SIG-M5 (cell line): ENCODE measurements at regions not wholly inside any gene's neighbourhood (a gene's known extent, or its start where the extent isn't known, plus 50 kb on each side); places are given as distances from the start of the nearest gene placed in this dataset.

Experiments
- DNase-seq: peaks from one replicate; lab custom pipeline; 2025; lab: John Stamatoyannopoulos, UW

GRCh38 chr2:180739070-180739469 lies 241.3 kb upstream of the UBE2E3 start:
- no peak for DNase-seq

GRCh38 chr2:180735799-180736198 lies 244.6 kb upstream of the UBE2E3 start:
- DNase-seq: no peak

- DNase-seq: no peak
These were observed 246.0 kb upstream of the UBE2E3 start for GRCh38 chr2:180734382-180734781.

GRCh38 chr2:180733330-180733729 lies 247.1 kb upstream of the UBE2E3 start:
- no peak for DNase-seq

- no peak for DNase-seq
These were observed 248.1 kb upstream of the UBE2E3 start for GRCh38 chr2:180732337-180732736.

- no peak for DNase-seq
These were observed 249.4 kb upstream of the UBE2E3 start for GRCh38 chr2:180730976-180731375.

- no peak for DNase-seq
These were observed 251.4 kb upstream of the UBE2E3 start for GRCh38 chr2:180728928-180729559.

- no peak for DNase-seq
These were observed 256.7 kb upstream of the UBE2E3 start for GRCh38 chr2:180723712-180724111.

GRCh38 chr2:180722551-180723239 lies 257.7 kb upstream of the UBE2E3 start:
- DNase-seq: no peak

GRCh38 chr2:180720829-180721228 lies 259.6 kb upstream of the UBE2E3 start:
- no peak for DNase-seq

- no peak for DNase-seq
These were observed 262.8 kb upstream of the UBE2E3 start for GRCh38 chr2:180717588-180717987.

GRCh38 chr2:180716186-180717180 lies 263.9 kb upstream of the UBE2E3 start:
- no peak for DNase-seq

GRCh38 chr2:180715044-180715443 lies 265.4 kb upstream of the UBE2E3 start:
- no peak for DNase-seq

- no peak for DNase-seq
These were observed 270.8 kb upstream of the UBE2E3 start for GRCh38 chr2:180709392-180710145.

- no peak for DNase-seq
These were observed 272.6 kb upstream of the UBE2E3 start for GRCh38 chr2:180707884-180708205.

GRCh38 chr2:180707175-180707883 lies 273.1 kb upstream of the UBE2E3 start:
- DNase-seq: no peak

GRCh38 chr2:180706694-180707093 lies 273.7 kb upstream of the UBE2E3 start:
- DNase-seq: no peak

- DNase-seq: no peak
These were observed 274.9 kb upstream of the UBE2E3 start for GRCh38 chr2:180705551-180705950.

GRCh38 chr2:180705122-180705521 lies 275.3 kb upstream of the UBE2E3 start:
- DNase-seq: no peak

- no peak for DNase-seq
These were observed 280.6 kb upstream of the UBE2E3 start for GRCh38 chr2:180699657-180700361.

- no peak for DNase-seq
These were observed 281.7 kb upstream of the UBE2E3 start for GRCh38 chr2:180698668-180699067.
